Peyer's patch (tissue), 4 donors: ENCODE measurements at regions not wholly inside any gene's neighbourhood (a gene's known extent, or its start where the extent isn't known, plus 50 kb on each side); places are given as distances from the start of the nearest gene placed in this dataset.

Experiments used
- CTCF ChIP-seq, 6 experiments: fragments of 450-650 bp in 4 of 6; fragments of 200-600 bp in 2 of 6; sonication (generic) in 1 of 6; IDR thresholded peaks; one replicate each; pipeline ENCODE4 v1.5.1; 2017 to 2019; ENCODE audit warnings: antibody characterized with exemption in 6 of 6, mild to moderate bottlenecking in 3 of 6, moderate library complexity in 1 of 6
- POLR2A ChIP-seq, 2 donors: fragments of 450-650 bp; IDR thresholded peaks; one replicate each; pipeline ENCODE4 v1.5.1; 2017; ENCODE audit warnings: antibody characterized with exemption in 2 of 2, mild to moderate bottlenecking in 2 of 2, moderate library complexity in 2 of 2

- no peak for TF ChIP-seq CTCF (IDR thresholded peaks at IDR 0.05)
- TF ChIP-seq POLR2A (IDR thresholded peaks at IDR 0.05) = no peak
Observed at GRCh38 chr9:82206490-82206889, 217.9 kb downstream of the SPATA31D1 start.
